ENCODE measurements at regions not wholly inside any gene's neighbourhood (a gene's known extent, or its start where the extent isn't known, plus 50 kb on each side); places are given as distances from the start of the nearest gene placed in this dataset.

GRCh38 chr14:36035675-36036074, 140.8 kb downstream of the PTCSC3 start:
- CTCF ChIA-PET: interaction anchor here (0.6 to 1.2 kb wide), 2 partner anchors 17 to 578 kb away, joined by 3 read pairs; no protein-coding TSS in a partner anchor
- POLR2A ChIA-PET: no interaction called here
- DNase-seq: no peak
- Histone ChIP-seq H3K27me3 (replicated peaks in 2 of 5; ENCODE audit: control insufficient read depth in 4 of 5, insufficient read depth in 5 of 5, low read length in 4 of 5) (peaks cover 0 to 1% (median 0%) of the 10 kb centered on the region in 5 experiments), H3K4me3 (ENCODE audit: control insufficient read depth in 1 of 7, extremely low read depth in 1 of 7, insufficient read depth in 4 of 7, low read depth in 2 of 7, low read length in 6 of 7) (no peak overlapping the region), H3K27ac (ENCODE audit: insufficient read depth in 1 of 2, low read depth in 1 of 2, low read length in 2 of 2, poor library complexity in 1 of 2, severe bottlenecking in 2 of 2) (no peak overlapping the region), H3K36me3 (ENCODE audit: control insufficient read depth in 4 of 4, insufficient read depth in 4 of 4, low read length in 3 of 4) (no peaks in the 10 kb centered on the region), H3K4me1 (ENCODE audit: control extremely low read depth in 1 of 4, control insufficient read depth in 4 of 4, insufficient read depth in 4 of 4, low read length in 3 of 4) (no peaks in the 10 kb centered on the region), H3K9me3 (ENCODE audit: control extremely low read depth in 1 of 5, control insufficient read depth in 4 of 5, insufficient read depth in 2 of 5, low read depth in 1 of 5, low read length in 4 of 5) (peaks cover 0 to 3% (median 0%) of the 10 kb centered on the region in 5 experiments)
- WGBS (ENCODE audit: insufficient coverage): 100% methylated on average over 1 of the region's 2 CpGs

GRCh38 chr14:36028665-36029064, 147.9 kb downstream of the PTCSC3 start:
- ChIA-PET POLR2A (no interaction called here), CTCF (no interaction called here)
- H3K36me3 ChIP-seq (ENCODE audit: control insufficient read depth in 4 of 4, insufficient read depth in 4 of 4, low read length in 3 of 4): no peaks in the 10 kb centered on the region
- H3K4me1 ChIP-seq (ENCODE audit: control extremely low read depth in 1 of 4, control insufficient read depth in 4 of 4, insufficient read depth in 4 of 4, low read length in 3 of 4): no peaks in the 10 kb centered on the region
- peaks cover 0 to 3% (median 0%) of the 10 kb centered on the region in 5 experiments for H3K27me3 ChIP-seq (replicated peaks in 2 of 5; ENCODE audit: control insufficient read depth in 4 of 5, insufficient read depth in 5 of 5, low read length in 4 of 5)
- WGBS (ENCODE audit: insufficient coverage): no CpG with 5 or more reads among the region's 3 CpGs
- DNase-seq: no peak
- H3K27ac ChIP-seq (ENCODE audit: insufficient read depth in 1 of 2, low read depth in 1 of 2, low read length in 2 of 2, poor library complexity in 1 of 2, severe bottlenecking in 2 of 2): no peak overlapping the region
- H3K4me3 ChIP-seq (ENCODE audit: control insufficient read depth in 1 of 7, extremely low read depth in 1 of 7, insufficient read depth in 4 of 7, low read depth in 2 of 7, low read length in 6 of 7): no peak overlapping the region
- no peaks in the 10 kb centered on the region for H3K9me3 ChIP-seq (ENCODE audit: control extremely low read depth in 1 of 5, control insufficient read depth in 4 of 5, insufficient read depth in 2 of 5, low read depth in 1 of 5, low read length in 4 of 5)

GRCh38 chr14:36028218-36028617, 148.3 kb downstream of the PTCSC3 start:
- DNase-seq: no peak
- POLR2A ChIA-PET: no interaction called here
- H3K36me3 ChIP-seq (ENCODE audit: control insufficient read depth in 4 of 4, insufficient read depth in 4 of 4, low read length in 3 of 4): no peaks in the 10 kb centered on the region
- no peak overlapping the region for H3K4me3 ChIP-seq (ENCODE audit: control insufficient read depth in 1 of 7, extremely low read depth in 1 of 7, insufficient read depth in 4 of 7, low read depth in 2 of 7, low read length in 6 of 7)
- H3K4me1 ChIP-seq (ENCODE audit: control extremely low read depth in 1 of 4, control insufficient read depth in 4 of 4, insufficient read depth in 4 of 4, low read length in 3 of 4): no peaks in the 10 kb centered on the region
- CTCF ChIA-PET: no interaction called here
- WGBS (ENCODE audit: insufficient coverage): 97% methylated on average over 3 of the region's 4 CpGs
- no peaks in the 10 kb centered on the region for H3K9me3 ChIP-seq (ENCODE audit: control extremely low read depth in 1 of 5, control insufficient read depth in 4 of 5, insufficient read depth in 2 of 5, low read depth in 1 of 5, low read length in 4 of 5)
- no peak overlapping the region for H3K27ac ChIP-seq (ENCODE audit: insufficient read depth in 1 of 2, low read depth in 1 of 2, low read length in 2 of 2, poor library complexity in 1 of 2, severe bottlenecking in 2 of 2)
- peaks cover 0 to 3% (median 0%) of the 10 kb centered on the region in 5 experiments for H3K27me3 ChIP-seq (replicated peaks in 2 of 5; ENCODE audit: control insufficient read depth in 4 of 5, insufficient read depth in 5 of 5, low read length in 4 of 5)

GRCh38 chr14:36027354-36027753, 149.2 kb downstream of the PTCSC3 start:
- H3K36me3 ChIP-seq (ENCODE audit: control insufficient read depth in 4 of 4, insufficient read depth in 4 of 4, low read length in 3 of 4): no peaks in the 10 kb centered on the region
- H3K4me1 ChIP-seq (ENCODE audit: control extremely low read depth in 1 of 4, control insufficient read depth in 4 of 4, insufficient read depth in 4 of 4, low read length in 3 of 4): no peaks in the 10 kb centered on the region
- WGBS (ENCODE audit: insufficient coverage): 85% methylated on average over 3 of the region's 3 CpGs
- H3K4me3 ChIP-seq (ENCODE audit: control insufficient read depth in 1 of 7, extremely low read depth in 1 of 7, insufficient read depth in 4 of 7, low read depth in 2 of 7, low read length in 6 of 7): no peak overlapping the region
- no peaks in the 10 kb centered on the region for H3K9me3 ChIP-seq (ENCODE audit: control extremely low read depth in 1 of 5, control insufficient read depth in 4 of 5, insufficient read depth in 2 of 5, low read depth in 1 of 5, low read length in 4 of 5)
- ChIA-PET CTCF (no interaction called here), POLR2A (no interaction called here)
- no peak overlapping the region for H3K27ac ChIP-seq (ENCODE audit: insufficient read depth in 1 of 2, low read depth in 1 of 2, low read length in 2 of 2, poor library complexity in 1 of 2, severe bottlenecking in 2 of 2)
- H3K27me3 ChIP-seq (replicated peaks in 2 of 5; ENCODE audit: control insufficient read depth in 4 of 5, insufficient read depth in 5 of 5, low read length in 4 of 5): peaks cover 0 to 3% (median 0%) of the 10 kb centered on the region in 5 experiments
- no peak for DNase-seq

- Histone ChIP-seq H3K27me3 (replicated peaks in 2 of 5; ENCODE audit: control insufficient read depth in 4 of 5, insufficient read depth in 5 of 5, low read length in 4 of 5) (peaks cover 0 to 3% (median 0%) of the 10 kb centered on the region in 5 experiments), H3K36me3 (ENCODE audit: control insufficient read depth in 4 of 4, insufficient read depth in 4 of 4, low read length in 3 of 4) (no peaks in the 10 kb centered on the region), H3K4me1 (ENCODE audit: control extremely low read depth in 1 of 4, control insufficient read depth in 4 of 4, insufficient read depth in 4 of 4, low read length in 3 of 4) (no peaks in the 10 kb centered on the region), H3K27ac (ENCODE audit: insufficient read depth in 1 of 2, low read depth in 1 of 2, low read length in 2 of 2, poor library complexity in 1 of 2, severe bottlenecking in 2 of 2) (no peak overlapping the region), H3K9me3 (ENCODE audit: control extremely low read depth in 1 of 5, control insufficient read depth in 4 of 5, insufficient read depth in 2 of 5, low read depth in 1 of 5, low read length in 4 of 5) (no peaks in the 10 kb centered on the region), H3K4me3 (ENCODE audit: control insufficient read depth in 1 of 7, extremely low read depth in 1 of 7, insufficient read depth in 4 of 7, low read depth in 2 of 7, low read length in 6 of 7) (no peak overlapping the region)
- WGBS (ENCODE audit: insufficient coverage): 71% methylated on average over 5 of the region's 8 CpGs
- POLR2A ChIA-PET: no interaction called here
- CTCF ChIA-PET: no interaction called here
- no peak for DNase-seq
These were observed 153.6 kb downstream of the PTCSC3 start for GRCh38 chr14:36022765-36023410.

DNA sequence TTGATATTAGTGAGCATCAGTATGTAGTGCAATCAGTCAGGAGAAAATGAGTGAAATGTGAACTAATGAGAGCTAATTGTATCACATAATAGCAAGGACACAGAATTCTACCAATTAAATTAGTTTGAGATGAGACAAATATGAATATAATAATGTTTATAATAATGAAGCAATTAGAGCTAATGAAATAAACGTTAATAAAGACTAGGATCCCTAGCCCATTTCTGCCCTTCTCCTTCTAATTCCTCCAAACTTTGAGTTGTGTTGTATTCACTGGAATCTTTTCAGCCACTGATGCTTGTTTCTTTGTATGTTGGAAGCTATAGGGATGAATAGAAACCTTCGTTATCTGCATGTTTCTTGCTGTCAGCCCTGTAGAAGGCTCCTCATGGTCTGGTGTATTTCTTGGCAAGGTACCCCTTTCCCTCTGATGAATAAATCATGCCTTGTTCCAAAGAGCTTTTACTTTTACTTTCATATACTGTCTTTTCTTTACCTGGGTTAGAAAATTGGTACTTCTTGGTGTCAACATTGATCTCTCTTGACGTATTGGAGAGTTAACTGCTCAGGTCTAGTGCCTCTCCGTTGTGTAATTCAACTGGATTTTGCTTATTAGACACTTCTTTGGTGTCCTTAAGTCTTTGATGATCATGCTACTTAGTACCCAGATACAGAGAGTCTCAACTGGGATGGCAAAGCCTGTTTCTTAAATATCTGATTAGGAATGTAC, 154.8 kb downstream of the PTCSC3 start:
- Histone ChIP-seq H3K27ac (ENCODE audit: insufficient read depth in 1 of 2, low read depth in 1 of 2, low read length in 2 of 2, poor library complexity in 1 of 2, severe bottlenecking in 2 of 2) (no peak overlapping the region), H3K9me3 (ENCODE audit: control extremely low read depth in 1 of 5, control insufficient read depth in 4 of 5, insufficient read depth in 2 of 5, low read depth in 1 of 5, low read length in 4 of 5) (no peaks in the 10 kb centered on the region), H3K36me3 (ENCODE audit: control insufficient read depth in 4 of 4, insufficient read depth in 4 of 4, low read length in 3 of 4) (no peaks in the 10 kb centered on the region), H3K4me3 (ENCODE audit: control insufficient read depth in 1 of 7, extremely low read depth in 1 of 7, insufficient read depth in 4 of 7, low read depth in 2 of 7, low read length in 6 of 7) (no peak overlapping the region), H3K4me1 (ENCODE audit: control extremely low read depth in 1 of 4, control insufficient read depth in 4 of 4, insufficient read depth in 4 of 4, low read length in 3 of 4) (no peaks in the 10 kb centered on the region), H3K27me3 (replicated peaks in 2 of 5; ENCODE audit: control insufficient read depth in 4 of 5, insufficient read depth in 5 of 5, low read length in 4 of 5) (peaks cover 0 to 3% (median 0%) of the 10 kb centered on the region in 5 experiments)
- 91% methylated on average over 2 of the region's 4 CpGs for WGBS (ENCODE audit: insufficient coverage)
- DNase-seq: no peak
- ChIA-PET POLR2A (no interaction called here), CTCF (interaction anchor here (0.9 kb wide), 1 partner anchor 10 kb away, joined by 3 read pairs; no protein-coding TSS in a partner anchor)

DNA sequence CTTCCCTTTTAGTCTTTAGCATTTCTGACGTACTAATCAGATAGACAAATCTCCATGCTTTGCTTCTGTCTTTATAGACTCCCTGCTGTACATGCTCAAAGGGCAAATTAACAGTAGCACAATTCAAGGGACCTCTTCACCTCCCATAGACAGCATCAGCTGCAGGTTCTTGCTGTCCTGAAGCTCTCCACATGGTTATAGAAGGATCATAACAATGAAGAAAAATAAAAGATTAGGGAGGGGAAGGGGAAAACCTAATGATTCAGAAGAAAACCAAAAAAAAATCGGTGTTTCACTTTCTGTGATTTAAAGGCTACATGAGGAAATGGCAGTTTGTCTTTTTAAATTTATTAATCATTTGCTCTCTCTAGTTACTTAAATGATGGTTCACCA, 155.5 kb downstream of the PTCSC3 start:
- no peak for DNase-seq
- Histone ChIP-seq H3K27me3 (replicated peaks in 2 of 5; ENCODE audit: control insufficient read depth in 4 of 5, insufficient read depth in 5 of 5, low read length in 4 of 5) (peaks cover 0 to 3% (median 0%) of the 10 kb centered on the region in 5 experiments), H3K4me3 (ENCODE audit: control insufficient read depth in 1 of 7, extremely low read depth in 1 of 7, insufficient read depth in 4 of 7, low read depth in 2 of 7, low read length in 6 of 7) (no peak overlapping the region), H3K27ac (ENCODE audit: insufficient read depth in 1 of 2, low read depth in 1 of 2, low read length in 2 of 2, poor library complexity in 1 of 2, severe bottlenecking in 2 of 2) (no peak overlapping the region), H3K36me3 (ENCODE audit: control insufficient read depth in 4 of 4, insufficient read depth in 4 of 4, low read length in 3 of 4) (no peaks in the 10 kb centered on the region), H3K9me3 (ENCODE audit: control extremely low read depth in 1 of 5, control insufficient read depth in 4 of 5, insufficient read depth in 2 of 5, low read depth in 1 of 5, low read length in 4 of 5) (no peaks in the 10 kb centered on the region), H3K4me1 (ENCODE audit: control extremely low read depth in 1 of 4, control insufficient read depth in 4 of 4, insufficient read depth in 4 of 4, low read length in 3 of 4) (no peaks in the 10 kb centered on the region)
- ChIA-PET CTCF (interaction anchor here (0.9 kb wide), 1 partner anchor 9 kb away, joined by 3 read pairs; no protein-coding TSS in a partner anchor), POLR2A (no interaction called here)
- 100% methylated on average over 1 of the region's 2 CpGs for WGBS (ENCODE audit: insufficient coverage)

All from common myeloid progenitor, CD34-positive (primary cell).